ENCODE measurements at regions not wholly inside any gene's neighbourhood (a gene's known extent, or its start where the extent isn't known, plus 50 kb on each side); places are given as distances from the start of the nearest gene placed in this dataset.
A peak's percentile ranks its signal among the peaks of the same experiment; 100 is the strongest.

- DNase-seq (ENCODE audit: low spot score), result no peak
Measured at GRCh38 chr6:104614394-104614793, 245.3 kb downstream of the HACE1 start.

GRCh38 chr6:104613416-104614001 is 246.2 kb downstream of the HACE1 start:
- DNase-seq (ENCODE audit: low spot score), result no peak

- no peak for DNase-seq (ENCODE audit: low spot score)
Measured at GRCh38 chr6:104612541-104612940, 247.2 kb downstream of the HACE1 start.

GRCh38 chr6:104608101-104608500 is 251.6 kb downstream of the HACE1 start:
- DNase-seq (ENCODE audit: low spot score), result no peak

GRCh38 chr6:104607501-104607900 is 252.2 kb downstream of the HACE1 start:
- DNase-seq (ENCODE audit: low spot score), result no peak

GRCh38 chr6:104606361-104606760 is 253.4 kb downstream of the HACE1 start:
- DNase-seq (ENCODE audit: low spot score), result no peak

- no peak for DNase-seq (ENCODE audit: low spot score)
Measured at GRCh38 chr6:104604685-104605084, 255.0 kb downstream of the HACE1 start.

GRCh38 chr6:104603108-104603745 is 256.5 kb downstream of the HACE1 start:
- no peak for DNase-seq (ENCODE audit: low spot score)

GRCh38 chr6:104601721-104602120 is 258.0 kb downstream of the HACE1 start:
- DNase-seq (ENCODE audit: low spot score), result no peak

- no peak for DNase-seq (ENCODE audit: low spot score)
Measured at GRCh38 chr6:104601131-104601651, 258.5 kb downstream of the HACE1 start.

GRCh38 chr6:104600639-104600931 is 259.1 kb downstream of the HACE1 start:
- DNase-seq (ENCODE audit: low spot score), result no peak

- DNase-seq (ENCODE audit: low spot score), result no peak
Measured at GRCh38 chr6:104599821-104600638, 259.7 kb downstream of the HACE1 start.

- no peak for DNase-seq (ENCODE audit: low spot score)
Measured at GRCh38 chr6:104597541-104598050, 262.1 kb downstream of the HACE1 start.

GRCh38 chr6:104596091-104596490 is 263.6 kb downstream of the HACE1 start:
- DNase-seq (ENCODE audit: low spot score), result no peak

- DNase-seq (ENCODE audit: low spot score), result no peak
Measured at GRCh38 chr6:104595311-104595820, 264.4 kb downstream of the HACE1 start.

- no peak for DNase-seq (ENCODE audit: low spot score)
Measured at GRCh38 chr6:104591573-104592334, 268.0 kb downstream of the HACE1 start.

- peak; percentile 10 for DNase-seq (ENCODE audit: low spot score)
Measured at GRCh38 chr6:104589940-104590339, 269.8 kb downstream of the HACE1 start.

- no peak for DNase-seq (ENCODE audit: low spot score)
Measured at GRCh38 chr6:104585646-104586045, 274.1 kb downstream of the HACE1 start.

GRCh38 chr6:104580452-104580851 is 279.3 kb downstream of the HACE1 start:
- DNase-seq (ENCODE audit: low spot score), result no peak

- no peak for DNase-seq (ENCODE audit: low spot score)
Measured at GRCh38 chr6:104579310-104579863, 280.3 kb downstream of the HACE1 start.

GRCh38 chr6:104575536-104575935 is 284.2 kb downstream of the HACE1 start:
- DNase-seq (ENCODE audit: low spot score), result no peak

All from HuH-7.5 (cell line).